IPS-NIHi11 (cell line): ENCODE measurements at regions not wholly inside any gene's neighbourhood (a gene's known extent, or its start where the extent isn't known, plus 50 kb on each side); places are given as distances from the start of the nearest gene placed in this dataset.

Source experiments
- DNase-seq: peaks from one replicate; pipeline ENCODE4 v3.0.0; 2012; ENCODE audit warnings: mixed read lengths, low spot score

DNA sequence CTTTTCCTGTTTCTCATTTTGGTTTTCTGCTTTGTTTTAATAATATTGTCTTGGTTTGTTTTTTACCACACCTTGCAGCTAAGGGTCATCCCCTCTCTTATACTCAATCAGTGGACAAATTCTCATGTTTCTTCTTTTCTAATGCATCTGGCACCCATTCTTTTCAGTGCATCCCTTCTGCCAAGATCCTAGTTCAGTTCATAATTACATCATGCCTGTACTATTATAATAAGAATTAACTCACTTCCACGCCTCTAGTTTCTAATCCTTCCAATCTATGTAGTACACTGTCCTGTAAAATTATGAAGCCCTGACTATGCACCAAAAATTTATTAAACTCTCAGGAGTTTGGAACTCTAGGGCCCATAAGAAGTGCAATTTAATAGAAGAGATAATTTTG is 126.1 kb downstream of the FAT4 start:
- DNase-seq = no peak

DNA sequence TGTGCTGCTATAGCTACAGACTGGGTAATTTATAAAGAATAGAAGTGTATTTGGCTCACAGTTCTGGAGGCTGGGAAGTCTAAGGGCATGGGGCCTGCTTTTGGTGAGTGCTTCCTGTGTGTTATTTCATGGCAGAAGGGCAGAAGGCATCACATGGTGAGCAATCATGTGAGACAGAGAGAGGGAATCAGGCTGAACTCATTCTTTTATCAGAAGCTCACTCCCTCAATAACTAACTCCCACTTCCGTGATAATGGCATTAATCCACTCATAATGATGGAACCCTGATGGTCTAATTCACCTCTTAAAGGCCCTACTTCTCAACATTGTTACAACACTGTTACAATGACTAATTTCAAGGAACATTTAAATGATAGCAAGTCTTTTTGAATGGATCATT is 129.4 kb downstream of the FAT4 start:
- no peak for DNase-seq

- DNase-seq = no peak
These were observed 130.8 kb downstream of the FAT4 start for GRCh38 chr4:125445525-125445924.

- no peak for DNase-seq
These were observed 133.0 kb downstream of the FAT4 start for GRCh38 chr4:125447551-125448290.

GRCh38 chr4:125456075-125456474 is 141.3 kb downstream of the FAT4 start:
- DNase-seq = no peak

- DNase-seq = no peak
These were observed 144.8 kb downstream of the FAT4 start for GRCh38 chr4:125459531-125459930.

- no peak for DNase-seq
These were observed 147.1 kb downstream of the FAT4 start for GRCh38 chr4:125461676-125462363.

DNA sequence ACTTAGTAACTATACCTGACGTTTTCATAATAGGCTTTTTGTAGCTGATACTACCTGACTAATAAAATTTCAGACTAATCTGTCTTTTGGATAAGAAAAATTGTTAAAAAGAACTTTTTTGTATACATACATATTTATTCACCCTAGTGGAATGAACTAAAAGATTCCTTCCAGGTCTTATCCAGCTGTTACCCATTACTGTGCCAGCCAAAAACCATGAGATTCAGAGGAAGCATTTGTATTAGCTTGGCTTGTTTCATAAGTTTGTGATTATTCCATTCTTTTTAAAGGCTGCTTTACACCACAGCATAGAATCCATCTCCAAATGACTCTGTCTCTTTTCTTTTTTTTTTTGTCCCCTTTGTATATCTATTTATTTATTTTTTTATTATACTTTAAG is 149.4 kb downstream of the FAT4 start:
- no peak for DNase-seq

- DNase-seq = no peak
These were observed 166.7 kb downstream of the FAT4 start for GRCh38 chr4:125481334-125482045.

DNA sequence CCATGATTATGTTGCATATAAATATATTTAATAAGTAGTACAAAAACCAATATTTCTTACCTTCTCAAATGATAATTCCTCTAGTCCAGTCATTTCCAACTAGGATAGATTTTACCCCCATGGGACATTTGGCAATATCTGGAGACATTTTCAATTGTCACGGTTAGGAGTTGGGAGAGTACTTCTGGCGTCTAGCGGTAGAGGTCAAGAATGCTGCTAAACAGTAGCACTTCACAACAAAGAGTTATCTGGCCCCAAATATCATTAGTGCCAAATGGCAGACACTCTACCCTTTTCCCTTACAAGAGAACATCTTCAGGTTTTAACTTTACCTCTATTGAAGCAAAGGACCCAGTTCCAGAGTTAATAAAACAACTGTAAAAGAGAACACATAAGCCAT is 168.1 kb downstream of the FAT4 start:
- DNase-seq = no peak

- DNase-seq = no peak
These were observed 168.5 kb downstream of the FAT4 start for GRCh38 chr4:125483278-125483677.

DNA sequence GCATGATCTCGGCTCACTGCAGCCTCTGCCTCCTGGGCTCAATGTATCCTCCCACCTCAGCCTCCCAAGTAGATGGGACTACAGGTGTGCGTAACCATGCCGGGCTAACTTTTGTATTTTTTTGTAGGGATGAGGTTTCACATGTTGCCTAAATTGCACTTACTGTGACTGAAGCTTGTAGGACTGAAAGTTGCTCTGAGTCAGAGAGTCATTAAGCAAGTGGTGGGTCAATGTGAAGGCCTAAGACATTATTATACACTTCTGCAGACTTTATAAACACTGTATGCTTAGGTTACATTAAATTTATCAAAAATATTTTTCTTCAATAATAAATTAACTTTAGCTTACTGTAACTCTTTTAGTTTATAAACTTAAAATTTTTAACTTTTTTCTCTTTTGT is 170.2 kb downstream of the FAT4 start:
- DNase-seq = no peak

- DNase-seq = no peak
These were observed 171.6 kb downstream of the FAT4 start for GRCh38 chr4:125486351-125486750.

DNA sequence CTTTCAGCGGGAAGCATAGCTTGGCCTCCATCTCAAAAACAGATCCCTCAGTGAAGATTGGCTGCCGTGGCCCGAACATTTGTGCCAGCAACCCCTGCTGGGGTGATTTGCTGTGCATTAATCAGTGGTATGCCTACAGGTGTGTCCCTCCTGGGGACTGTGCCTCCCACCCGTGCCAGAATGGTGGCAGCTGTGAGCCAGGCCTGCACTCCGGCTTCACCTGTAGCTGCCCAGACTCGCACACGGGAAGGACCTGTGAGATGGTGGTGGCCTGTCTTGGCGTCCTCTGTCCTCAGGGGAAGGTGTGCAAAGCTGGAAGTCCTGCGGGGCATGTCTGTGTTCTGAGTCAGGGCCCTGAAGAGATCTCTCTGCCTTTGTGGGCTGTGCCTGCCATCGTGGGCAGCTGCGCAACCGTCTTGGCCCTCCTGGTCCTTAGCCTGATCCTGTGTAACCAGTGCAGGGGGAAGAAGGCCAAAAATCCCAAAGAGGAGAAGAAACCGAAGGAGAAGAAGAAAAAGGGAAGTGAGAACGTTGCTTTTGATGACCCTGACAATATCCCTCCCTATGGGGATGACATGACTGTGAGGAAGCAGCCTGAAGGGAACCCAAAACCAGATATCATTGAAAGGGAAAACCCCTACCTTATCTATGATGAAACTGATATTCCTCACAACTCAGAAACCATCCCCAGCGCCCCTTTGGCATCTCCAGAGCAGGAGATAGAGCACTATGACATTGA is 175.4 kb downstream of the FAT4 start:
- no peak for DNase-seq

- no peak for DNase-seq
These were observed 178.2 kb downstream of the FAT4 start for GRCh38 chr4:125492957-125493356.

DNA sequence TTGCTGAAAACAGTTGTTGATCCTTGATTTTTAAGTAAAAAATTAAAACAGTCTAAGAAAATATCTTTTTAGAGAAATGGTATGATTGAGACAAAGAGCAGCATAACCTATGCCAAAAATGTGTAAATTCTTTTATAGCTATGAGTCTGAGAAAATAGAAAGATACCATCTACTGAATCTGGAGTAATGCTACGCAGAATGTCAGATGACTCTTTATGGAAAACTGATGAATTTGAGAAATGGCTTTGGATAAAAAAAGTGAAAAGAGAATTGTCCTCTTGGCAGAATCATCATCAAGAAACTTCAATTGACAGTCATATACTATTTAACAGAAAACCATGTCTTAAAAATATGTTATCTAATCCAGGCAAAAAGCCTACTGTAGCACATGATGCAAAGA is 183.1 kb downstream of the FAT4 start:
- DNase-seq = no peak

GRCh38 chr4:125498981-125499380 is 184.2 kb downstream of the FAT4 start:
- no peak for DNase-seq

DNA sequence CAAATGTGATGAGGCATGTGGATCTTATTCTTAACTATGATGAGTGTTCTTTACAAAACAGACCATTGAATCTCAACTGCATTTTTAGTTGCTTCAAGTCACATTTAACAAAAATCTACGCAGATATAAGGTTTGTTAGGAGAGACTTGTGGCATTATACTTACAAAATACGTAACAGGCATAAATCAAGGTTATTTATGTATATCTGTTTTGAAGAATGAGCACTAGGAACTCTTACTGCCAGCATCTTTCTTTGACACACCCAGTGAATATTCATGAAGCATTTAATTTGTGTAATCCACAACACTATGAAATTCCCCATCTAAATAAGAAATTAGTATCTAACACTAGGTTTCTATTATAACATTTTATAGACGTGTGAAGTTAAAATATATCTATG is 186.3 kb downstream of the FAT4 start:
- DNase-seq = no peak

DNA sequence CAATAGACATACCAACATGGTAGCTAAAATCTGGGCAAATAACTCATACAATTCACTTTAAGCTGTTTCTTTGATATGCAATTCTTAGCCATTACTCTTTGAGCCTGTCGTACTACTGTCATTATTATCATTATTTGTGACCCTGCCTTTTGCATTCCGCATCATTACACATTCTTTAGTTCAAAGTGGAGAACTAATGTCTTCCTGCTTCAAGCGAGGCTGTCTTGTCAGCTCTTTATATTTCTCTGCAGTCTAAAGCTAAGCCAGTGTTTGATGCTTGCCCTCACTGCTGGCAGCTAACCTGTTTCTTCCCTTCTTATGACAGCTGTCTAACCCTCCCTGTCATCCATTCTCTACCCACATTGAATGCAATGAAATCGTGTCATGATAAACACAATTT is 186.8 kb downstream of the FAT4 start:
- no peak for DNase-seq

GRCh38 chr4:125505621-125506020 is 190.9 kb downstream of the FAT4 start:
- no peak for DNase-seq

DNA sequence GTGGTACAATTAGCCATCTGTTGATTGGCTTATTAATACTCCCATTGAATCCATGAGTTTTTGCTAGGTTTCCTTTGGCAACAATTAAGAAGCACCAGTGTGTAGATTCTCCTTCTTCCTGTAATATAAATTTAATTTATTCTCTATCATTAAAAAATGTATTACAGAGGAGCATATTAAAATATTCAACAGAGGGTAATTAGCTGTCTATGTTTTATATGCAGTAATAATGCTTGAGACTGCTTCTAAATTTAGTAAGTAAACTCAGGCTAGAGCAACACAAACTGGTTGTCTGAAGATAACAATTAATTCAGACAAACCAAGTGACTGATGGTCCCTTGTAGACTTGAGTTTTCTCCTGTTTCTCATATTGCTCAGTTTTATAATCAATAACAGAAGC is 192.4 kb downstream of the FAT4 start:
- no peak for DNase-seq

GRCh38 chr4:125511715-125512114 is 197.0 kb downstream of the FAT4 start:
- no peak for DNase-seq

DNA sequence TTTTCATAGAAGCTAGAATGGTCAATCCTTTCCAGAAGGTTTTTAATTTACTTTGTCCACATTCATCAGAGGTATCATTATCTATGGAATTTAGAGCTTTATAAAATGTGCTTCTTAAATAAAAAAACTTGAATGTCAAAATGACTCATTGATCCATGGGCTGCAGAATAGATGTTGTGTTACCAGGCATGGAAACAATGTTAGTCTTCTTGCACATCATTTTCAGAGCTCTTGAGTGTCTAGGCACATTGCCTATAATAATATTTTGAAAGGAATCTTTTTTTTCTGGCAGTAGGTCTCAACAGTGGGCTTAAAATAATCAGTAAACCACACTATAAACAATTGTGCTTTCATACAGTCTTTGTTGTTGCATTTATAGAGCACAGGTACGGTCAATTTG is 200.3 kb downstream of the FAT4 start:
- DNase-seq = no peak
